ENCODE measurements at regions not wholly inside any gene's neighbourhood (a gene's known extent, or its start where the extent isn't known, plus 50 kb on each side); places are given as distances from the start of the nearest gene placed in this dataset.

- H3K9me3 ChIP-seq (ENCODE audit: insufficient read depth, low read depth, low read length) = peaks cover 2% of the 10 kb centered on the region
- H2AK5ac ChIP-seq (ENCODE audit: low read length) = no peak overlapping the region
- DNase-seq = peak in 1 of 2 donors; percentile 13
- H2BK12ac ChIP-seq (ENCODE audit: low read length) = no peak overlapping the region
- no peak overlapping the region for H3K23ac ChIP-seq (ENCODE audit: low read length)
- no peaks in the 10 kb centered on the region for H3K4me1 ChIP-seq (ENCODE audit: control insufficient read depth in 1 of 2, insufficient read depth in 2 of 2, low read length in 2 of 2)
- H2AFZ ChIP-seq (ENCODE audit: insufficient read depth, low read length, poor library complexity) = no peak overlapping the region
- H2BK5ac ChIP-seq (ENCODE audit: low read depth, low read length, poor library complexity) = no peak overlapping the region
- H3K14ac ChIP-seq (ENCODE audit: low read length) = no peak overlapping the region
- H3K27me3 ChIP-seq (ENCODE audit: insufficient read depth, low read length) = no peaks in the 10 kb centered on the region
- no peak overlapping the region for H3K4ac ChIP-seq (ENCODE audit: low read depth, low read length)
- H3K9ac ChIP-seq (ENCODE audit: low read length) = no peak overlapping the region
- H3K18ac ChIP-seq (ENCODE audit: low read length) = no peak overlapping the region
- H3K79me2 ChIP-seq (ENCODE audit: control insufficient read depth, insufficient read depth, low read length, poor library complexity) = no peaks in the 10 kb centered on the region
- H3K4me3 ChIP-seq (ENCODE audit: low read depth, low read length) = no peak overlapping the region
- H3K79me1 ChIP-seq (ENCODE audit: low read length) = no peaks in the 10 kb centered on the region
- H2BK120ac ChIP-seq (ENCODE audit: insufficient read depth, low read length, poor library complexity) = no peak overlapping the region
- H4K8ac ChIP-seq (ENCODE audit: low read depth, low read length) = no peak overlapping the region
- no peak overlapping the region for H3K27ac ChIP-seq (ENCODE audit: low read depth, low read length)
- WGBS (ENCODE audit: extremely low coverage, insufficient coverage, insufficient read length) = no CpG with 5 or more reads among the region's 4 CpGs
- H4K91ac ChIP-seq (ENCODE audit: low read depth, low read length) = no peak overlapping the region
- H3K36me3 ChIP-seq (ENCODE audit: control insufficient read depth in 1 of 2, insufficient read depth in 2 of 2, low read length in 2 of 2) = no peaks in the 10 kb centered on the region
- no peak overlapping the region for H3K4me2 ChIP-seq (ENCODE audit: low read length)
- no peak overlapping the region for H4K12ac ChIP-seq (ENCODE audit: low read depth, low read length)
Measured at GRCh38 chr13:21898459-21898858, 227.6 kb downstream of the FGF9 start.

- Histone ChIP-seq H3K4me1 (ENCODE audit: control insufficient read depth in 1 of 2, insufficient read depth in 2 of 2, low read length in 2 of 2) (no peaks in the 10 kb centered on the region), H3K79me1 (ENCODE audit: low read length) (no peaks in the 10 kb centered on the region), H3K4ac (ENCODE audit: low read depth, low read length) (no peak overlapping the region), H2BK12ac (ENCODE audit: low read length) (no peak overlapping the region), H3K27me3 (ENCODE audit: insufficient read depth, low read length) (no peaks in the 10 kb centered on the region), H3K23ac (ENCODE audit: low read length) (no peak overlapping the region), H4K91ac (ENCODE audit: low read depth, low read length) (no peak overlapping the region), H2AK5ac (ENCODE audit: low read length) (no peak overlapping the region), H2BK5ac (ENCODE audit: low read depth, low read length, poor library complexity) (no peak overlapping the region), H3K79me2 (ENCODE audit: control insufficient read depth, insufficient read depth, low read length, poor library complexity) (no peaks in the 10 kb centered on the region), H3K18ac (ENCODE audit: low read length) (no peak overlapping the region), H3K14ac (ENCODE audit: low read length) (no peak overlapping the region), H2AFZ (ENCODE audit: insufficient read depth, low read length, poor library complexity) (no peak overlapping the region), H3K4me2 (ENCODE audit: low read length) (no peak overlapping the region), H4K8ac (ENCODE audit: low read depth, low read length) (no peak overlapping the region), H3K4me3 (ENCODE audit: low read depth, low read length) (no peak overlapping the region), H3K27ac (ENCODE audit: low read depth, low read length) (no peak overlapping the region), H2BK120ac (ENCODE audit: insufficient read depth, low read length, poor library complexity) (no peak overlapping the region), H3K36me3 (ENCODE audit: control insufficient read depth in 1 of 2, insufficient read depth in 2 of 2, low read length in 2 of 2) (no peaks in the 10 kb centered on the region), H3K9me3 (ENCODE audit: insufficient read depth, low read depth, low read length) (peaks cover 2% of the 10 kb centered on the region), H4K12ac (ENCODE audit: low read depth, low read length) (no peak overlapping the region), H3K9ac (ENCODE audit: low read length) (no peak overlapping the region)
- DNase-seq = no peak
- WGBS (ENCODE audit: extremely low coverage, insufficient coverage, insufficient read length) = no CpG with 5 or more reads among the region's 7 CpGs
Measured at GRCh38 chr13:21898945-21899344, 228.1 kb downstream of the FGF9 start.

- Histone ChIP-seq H3K18ac (ENCODE audit: low read length) (no peak overlapping the region), H3K9me3 (ENCODE audit: insufficient read depth, low read depth, low read length) (peaks cover 2% of the 10 kb centered on the region), H3K27ac (ENCODE audit: low read depth, low read length) (no peak overlapping the region), H3K14ac (ENCODE audit: low read length) (no peak overlapping the region), H3K4me3 (ENCODE audit: low read depth, low read length) (no peak overlapping the region), H2BK5ac (ENCODE audit: low read depth, low read length, poor library complexity) (no peak overlapping the region), H3K9ac (ENCODE audit: low read length) (no peak overlapping the region), H2AK5ac (ENCODE audit: low read length) (no peak overlapping the region), H3K4ac (ENCODE audit: low read depth, low read length) (no peak overlapping the region), H3K27me3 (ENCODE audit: insufficient read depth, low read length) (no peaks in the 10 kb centered on the region), H3K4me1 (ENCODE audit: control insufficient read depth in 1 of 2, insufficient read depth in 2 of 2, low read length in 2 of 2) (no peaks in the 10 kb centered on the region), H4K12ac (ENCODE audit: low read depth, low read length) (no peak overlapping the region), H4K91ac (ENCODE audit: low read depth, low read length) (no peak overlapping the region), H3K23ac (ENCODE audit: low read length) (no peak overlapping the region), H2AFZ (ENCODE audit: insufficient read depth, low read length, poor library complexity) (no peak overlapping the region), H3K36me3 (ENCODE audit: control insufficient read depth in 1 of 2, insufficient read depth in 2 of 2, low read length in 2 of 2) (no peaks in the 10 kb centered on the region), H3K79me2 (ENCODE audit: control insufficient read depth, insufficient read depth, low read length, poor library complexity) (no peaks in the 10 kb centered on the region), H3K4me2 (ENCODE audit: low read length) (no peak overlapping the region), H2BK12ac (ENCODE audit: low read length) (no peak overlapping the region), H2BK120ac (ENCODE audit: insufficient read depth, low read length, poor library complexity) (no peak overlapping the region), H4K8ac (ENCODE audit: low read depth, low read length) (no peak overlapping the region), H3K79me1 (ENCODE audit: low read length) (no peaks in the 10 kb centered on the region)
- no CpG with 5 or more reads among the region's 2 CpGs for WGBS (ENCODE audit: extremely low coverage, insufficient coverage, insufficient read length)
- DNase-seq = no peak
Measured at GRCh38 chr13:21901336-21901735, 230.5 kb downstream of the FGF9 start.

- no peaks in the 10 kb centered on the region for H3K79me2 ChIP-seq (ENCODE audit: control insufficient read depth, insufficient read depth, low read length, poor library complexity)
- no peak overlapping the region for H3K4me2 ChIP-seq (ENCODE audit: low read length)
- DNase-seq = no peak
- no peak overlapping the region for H3K9ac ChIP-seq (ENCODE audit: low read length)
- no peak overlapping the region for H3K18ac ChIP-seq (ENCODE audit: low read length)
- H3K27me3 ChIP-seq (ENCODE audit: insufficient read depth, low read length) = no peaks in the 10 kb centered on the region
- H3K36me3 ChIP-seq (ENCODE audit: control insufficient read depth in 1 of 2, insufficient read depth in 2 of 2, low read length in 2 of 2) = no peaks in the 10 kb centered on the region
- WGBS (ENCODE audit: extremely low coverage, insufficient coverage, insufficient read length) = no CpG with 5 or more reads among the region's 14 CpGs
- H4K91ac ChIP-seq (ENCODE audit: low read depth, low read length) = no peak overlapping the region
- H3K14ac ChIP-seq (ENCODE audit: low read length) = no peak overlapping the region
- no peak overlapping the region for H3K4me3 ChIP-seq (ENCODE audit: low read depth, low read length)
- H3K9me3 ChIP-seq (ENCODE audit: insufficient read depth, low read depth, low read length) = peaks cover 2% of the 10 kb centered on the region
- H3K79me1 ChIP-seq (ENCODE audit: low read length) = no peaks in the 10 kb centered on the region
- no peak overlapping the region for H2AK5ac ChIP-seq (ENCODE audit: low read length)
- H3K23ac ChIP-seq (ENCODE audit: low read length) = no peak overlapping the region
- no peak overlapping the region for H2BK12ac ChIP-seq (ENCODE audit: low read length)
- H3K4ac ChIP-seq (ENCODE audit: low read depth, low read length) = no peak overlapping the region
- no peak overlapping the region for H4K12ac ChIP-seq (ENCODE audit: low read depth, low read length)
- H4K8ac ChIP-seq (ENCODE audit: low read depth, low read length) = no peak overlapping the region
- H3K4me1 ChIP-seq (ENCODE audit: control insufficient read depth in 1 of 2, insufficient read depth in 2 of 2, low read length in 2 of 2) = no peaks in the 10 kb centered on the region
- H2AFZ ChIP-seq (ENCODE audit: insufficient read depth, low read length, poor library complexity) = no peak overlapping the region
- no peak overlapping the region for H2BK5ac ChIP-seq (ENCODE audit: low read depth, low read length, poor library complexity)
- no peak overlapping the region for H2BK120ac ChIP-seq (ENCODE audit: insufficient read depth, low read length, poor library complexity)
- H3K27ac ChIP-seq (ENCODE audit: low read depth, low read length) = no peak overlapping the region
Measured at GRCh38 chr13:21901811-21902708, 231.2 kb downstream of the FGF9 start.
